GM19239 (cell line): ENCODE measurements at regions not wholly inside any gene's neighbourhood (a gene's known extent, or its start where the extent isn't known, plus 50 kb on each side); places are given as distances from the start of the nearest gene placed in this dataset.

ENCODE experiments used
- DNase-seq: peaks from one replicate; pipeline ENCODE4 v3.0.0; 2011; ENCODE audit warnings: low spot score; ENCODE audit not compliant: insufficient read length
- FAIRE-seq: peaks from 2 replicates; lab custom pipeline; 2011; peaks lifted over from hg19 to GRCh38; lab: Jason Lieb, UNC

DNA sequence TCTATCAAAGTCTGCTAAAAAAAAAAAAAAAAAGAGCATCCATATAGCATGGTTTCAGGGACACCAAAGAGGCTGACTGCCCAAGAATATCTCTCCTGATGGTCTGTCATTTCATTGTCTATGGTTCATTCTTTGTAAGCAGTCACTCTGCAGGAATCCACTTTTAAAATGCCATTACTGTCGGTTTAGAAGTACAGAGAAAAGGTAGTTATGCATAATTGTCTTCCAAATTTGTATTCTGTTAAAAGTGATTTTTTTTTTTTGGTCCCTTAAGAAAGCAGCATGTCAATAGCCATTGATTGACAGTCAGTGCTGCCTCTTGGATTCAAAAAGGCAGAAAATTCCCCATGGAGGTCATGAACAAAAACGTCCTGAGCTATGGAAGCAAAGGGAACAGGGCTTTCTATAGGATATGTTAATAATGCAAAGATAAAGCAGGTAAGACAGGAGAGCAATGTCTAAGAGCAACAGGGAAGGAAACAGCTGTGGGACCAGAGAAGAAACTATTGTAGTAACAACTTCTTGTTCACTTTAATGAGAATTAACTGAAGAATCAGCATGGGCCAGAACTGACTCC, 245.8 kb downstream of the TMX3 start:
- FAIRE-seq = no peak

DNA sequence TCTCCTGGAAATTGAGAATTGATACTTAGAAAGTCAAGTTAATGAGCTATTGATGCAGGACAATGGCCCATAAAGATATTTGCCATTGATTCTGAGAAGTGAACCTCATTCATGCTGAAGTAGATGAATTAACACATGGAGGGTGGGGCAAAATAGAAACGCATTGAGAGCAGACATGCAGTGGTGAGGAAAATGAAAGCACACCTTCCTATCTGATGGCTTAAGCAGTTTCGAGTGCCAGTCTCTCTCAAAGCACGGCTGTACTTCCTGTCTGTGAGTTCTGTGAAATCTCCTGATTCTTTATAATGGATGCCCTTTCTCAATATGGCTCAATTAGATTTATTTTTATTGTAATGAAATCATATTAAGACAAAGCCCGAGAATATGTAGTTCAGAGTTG, 247.0 kb downstream of the TMX3 start:
- DNase-seq (no peak), FAIRE-seq (no peak)

More for the DNA sequence above, 245.8 kb downstream of the TMX3 start:
- DNase-seq = no peak

DNA sequence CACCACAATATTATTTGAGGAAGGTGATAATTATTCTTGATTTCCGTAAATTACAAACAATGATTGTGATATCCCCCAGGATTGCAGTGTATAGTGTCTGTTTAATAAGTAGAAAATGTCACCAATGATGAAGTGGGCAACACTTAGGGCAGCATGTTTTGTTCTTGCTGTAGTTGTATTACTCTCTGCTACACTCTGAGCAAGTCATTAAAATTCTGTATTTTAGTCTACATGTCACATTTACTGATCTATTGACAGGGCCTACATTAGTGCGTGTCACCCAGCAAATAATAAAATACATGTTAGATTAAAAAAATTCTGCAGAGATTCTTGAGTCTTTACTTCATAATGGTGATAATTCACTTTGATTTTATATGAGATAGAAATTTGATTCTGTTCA, 247.6 kb downstream of the TMX3 start:
- FAIRE-seq (no peak), DNase-seq (no peak)

DNA sequence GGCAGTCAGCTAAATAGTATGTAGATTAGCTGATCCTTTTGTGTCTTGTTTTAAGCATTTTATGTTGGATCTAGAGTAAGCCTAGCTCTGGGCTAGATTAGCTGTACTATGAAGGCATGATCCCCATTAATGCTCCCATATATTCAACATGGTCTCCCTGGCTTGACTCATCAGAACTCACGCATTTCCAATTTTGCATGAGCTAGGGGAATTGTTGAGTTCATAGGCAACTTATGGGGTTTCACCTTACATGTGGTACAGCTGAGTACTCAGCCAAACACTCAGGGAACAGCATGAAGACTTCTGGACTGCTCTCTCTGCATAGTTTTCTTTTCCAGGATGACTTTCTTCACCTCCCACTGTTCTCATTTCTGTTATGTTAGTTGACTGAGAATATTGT, 248.2 kb downstream of the TMX3 start:
- FAIRE-seq = no peak
- no peak for DNase-seq

DNA sequence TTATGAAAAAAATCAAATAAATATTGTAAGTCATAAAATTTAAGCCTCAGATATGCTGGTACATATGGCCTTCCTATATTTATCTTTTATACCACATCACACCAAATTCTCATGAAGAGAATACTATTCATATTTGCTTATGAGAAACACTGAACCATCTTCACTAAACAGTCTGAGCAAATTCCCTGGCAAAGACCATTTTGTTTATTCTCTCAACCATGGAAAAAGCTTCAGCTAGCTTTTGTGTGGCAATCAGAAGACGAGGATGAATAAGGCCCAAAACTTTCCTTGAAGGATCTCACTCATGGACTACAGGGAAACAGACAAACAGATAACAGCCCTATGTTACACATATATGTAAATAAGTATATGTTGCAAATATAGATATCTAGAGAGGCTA, 252.1 kb downstream of the TMX3 start:
- FAIRE-seq = no peak
- no peak for DNase-seq

DNA sequence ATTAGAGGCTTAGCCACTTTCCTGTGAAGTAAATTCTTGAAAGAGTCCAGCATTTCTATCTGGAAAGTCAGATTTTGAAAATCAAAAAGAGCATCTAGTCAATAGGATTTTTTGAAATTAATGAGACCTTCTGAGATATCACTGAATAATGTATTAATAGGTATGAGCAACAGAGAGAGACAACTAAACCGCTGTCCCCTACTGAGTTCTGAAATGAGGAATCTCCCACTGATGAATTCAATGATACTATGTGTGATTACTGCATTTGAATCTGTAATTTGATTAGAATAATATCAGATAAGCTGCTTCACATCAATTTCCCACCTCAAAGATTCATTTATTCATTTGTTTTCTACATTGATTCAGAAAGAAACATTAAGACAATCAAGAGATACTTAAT, 252.8 kb downstream of the TMX3 start:
- FAIRE-seq = no peak
- no peak for DNase-seq

DNA sequence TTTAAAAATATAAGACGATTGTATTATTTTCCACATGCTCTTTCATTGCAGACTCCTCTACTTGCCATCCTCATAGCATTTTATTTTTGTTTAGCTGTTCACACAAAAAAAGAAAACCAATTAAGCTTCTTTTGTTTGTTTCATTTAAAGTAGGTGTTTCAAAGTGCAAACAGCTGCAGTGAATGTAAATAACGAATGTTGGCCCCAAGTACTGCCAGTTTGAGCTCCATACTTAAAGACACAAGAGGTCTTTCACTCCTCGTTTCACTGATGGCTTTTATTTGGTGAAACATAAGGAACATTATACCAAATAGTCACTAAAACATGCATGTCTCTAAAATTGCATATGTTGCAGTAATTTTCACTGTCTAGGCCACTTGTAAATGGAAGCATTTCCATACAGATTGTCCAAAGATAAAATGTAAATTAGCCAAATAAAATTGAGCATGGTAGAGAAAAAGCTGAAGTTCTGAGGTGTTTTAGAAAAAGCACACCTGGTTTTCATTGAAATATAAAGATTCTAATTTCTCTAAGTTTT, 253.4 kb downstream of the TMX3 start:
- DNase-seq (no peak), FAIRE-seq (no peak)

DNA sequence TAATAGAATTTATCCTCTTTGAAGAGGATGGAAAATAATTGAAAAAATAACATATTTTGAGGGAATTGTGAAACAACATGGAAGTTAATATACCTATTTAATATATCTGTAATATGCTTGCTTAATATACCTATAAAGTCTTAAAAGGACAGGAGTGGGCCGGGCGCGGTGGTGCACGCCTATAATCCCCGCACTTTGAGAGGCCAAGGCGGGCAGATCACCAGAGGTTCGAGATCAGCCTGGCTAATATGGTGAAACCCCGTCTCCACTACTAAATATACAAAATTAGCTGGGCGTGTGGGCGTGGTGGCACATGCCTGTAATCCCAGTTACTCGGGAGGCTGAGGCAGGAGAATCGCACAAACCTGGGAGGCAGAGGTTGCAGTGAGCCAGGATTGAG, 254.9 kb downstream of the TMX3 start:
- DNase-seq (no peak), FAIRE-seq (no peak)

DNA sequence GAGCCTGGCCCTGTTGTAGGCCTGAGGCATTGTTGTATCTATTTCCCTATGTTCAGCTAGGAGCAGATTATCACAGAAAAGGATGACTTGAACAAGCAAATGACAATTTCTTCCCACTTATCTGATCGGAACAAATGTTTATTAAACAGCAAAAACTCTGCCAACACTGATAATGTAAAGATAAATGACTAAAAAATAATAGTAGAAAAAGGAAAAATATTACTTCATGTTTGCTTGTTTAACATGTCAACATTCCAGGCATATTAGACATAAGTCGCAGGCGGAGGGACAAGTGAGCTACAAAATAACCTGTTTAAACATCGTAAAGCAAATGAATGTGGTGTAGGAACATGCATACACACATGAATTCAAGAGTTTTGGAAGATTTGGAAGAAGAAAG, 257.9 kb downstream of the TMX3 start:
- no peak for FAIRE-seq

DNA sequence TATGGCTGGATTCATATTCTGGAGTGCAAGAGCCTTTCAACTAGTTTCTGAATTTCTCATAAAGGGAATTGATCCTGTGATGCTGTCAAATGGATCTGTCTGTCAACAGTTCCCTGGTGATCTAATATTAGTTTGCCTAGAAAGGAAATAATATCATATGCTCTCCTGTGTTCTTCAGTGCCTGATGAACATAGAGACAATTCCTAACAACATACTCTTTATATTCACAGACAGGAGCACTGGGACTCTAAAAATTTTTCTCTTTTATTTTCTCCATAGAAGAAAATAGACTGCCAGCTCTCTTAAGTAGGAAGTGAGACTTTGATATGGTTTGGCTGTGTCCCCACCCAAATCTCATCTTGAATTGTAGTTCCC, 259.7 kb downstream of the TMX3 start:
- FAIRE-seq = no peak
- no peak for DNase-seq

More for the DNA sequence above, 257.9 kb downstream of the TMX3 start:
- no peak for DNase-seq

DNA sequence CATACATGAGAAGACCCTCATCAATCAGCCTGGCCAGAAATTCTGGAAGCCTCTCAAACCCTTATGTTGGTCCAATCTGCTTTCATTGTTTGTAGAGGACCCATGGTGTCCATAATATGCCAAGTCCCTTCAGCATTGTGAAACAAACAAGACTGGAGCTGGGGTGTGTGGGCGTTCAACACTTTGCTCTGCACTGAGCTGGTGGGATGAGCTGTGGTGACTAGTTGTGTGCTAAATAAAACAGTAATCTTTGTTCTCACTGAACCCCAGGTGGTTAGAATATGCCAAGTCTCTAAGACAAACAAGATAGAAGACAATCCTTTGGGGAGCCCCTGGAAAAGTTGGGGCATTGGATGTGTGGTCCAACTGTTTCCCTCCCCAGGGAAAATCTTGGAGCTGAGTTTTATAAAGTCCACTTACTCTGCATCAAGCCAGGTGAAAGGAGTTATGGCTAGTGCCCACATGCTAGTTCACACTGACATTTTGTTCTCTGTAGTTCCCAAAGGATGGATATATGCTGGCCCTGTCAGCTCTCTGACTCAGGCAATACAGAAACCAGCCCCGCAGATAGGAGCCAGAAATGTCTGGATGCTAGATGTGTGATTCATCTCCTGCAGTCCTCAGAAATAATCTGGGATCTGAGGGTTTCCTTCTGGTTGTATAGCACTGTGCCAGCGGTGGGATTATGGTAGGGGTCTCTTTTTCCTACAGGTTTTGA, 260.2 kb downstream of the TMX3 start:
- no peak for FAIRE-seq
- DNase-seq = no peak

DNA sequence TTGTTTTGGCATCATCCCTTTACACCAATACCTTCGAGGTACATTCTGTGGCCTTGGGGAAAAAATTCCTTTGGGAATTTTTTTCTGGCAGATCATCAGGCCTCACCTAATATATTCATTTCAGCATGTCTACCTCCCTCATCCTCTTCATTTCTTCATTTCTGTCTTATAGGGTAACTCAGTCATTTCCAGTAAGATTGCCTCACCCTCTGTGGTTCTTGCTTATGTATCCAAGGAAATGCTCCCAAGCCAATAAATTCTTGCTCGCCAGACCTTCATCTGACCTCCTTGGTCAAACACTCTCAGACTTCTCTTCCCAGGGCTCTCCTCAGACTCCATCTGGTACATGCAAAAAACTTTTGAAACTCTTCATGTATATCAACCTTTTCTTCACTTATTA, 265.6 kb downstream of the TMX3 start:
- FAIRE-seq (no peak), DNase-seq (no peak)

DNA sequence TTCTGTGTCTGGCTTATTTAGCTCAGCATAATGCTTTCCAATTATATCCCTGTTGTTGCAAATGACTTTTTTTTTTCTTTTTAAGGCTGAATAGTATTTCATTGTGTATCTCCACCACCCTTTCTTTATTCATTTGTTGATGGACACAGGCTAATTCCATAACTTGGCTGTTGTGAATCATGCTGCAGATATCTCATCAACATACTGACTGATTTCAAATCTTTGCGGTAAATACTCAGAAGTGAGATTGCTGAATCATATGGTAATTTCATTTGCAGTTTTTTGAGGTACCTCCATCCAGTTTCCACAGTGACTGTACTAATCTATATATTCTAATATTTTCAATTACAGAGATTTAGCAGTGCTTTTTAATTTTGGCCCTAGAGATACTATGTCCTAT, 266.2 kb downstream of the TMX3 start:
- DNase-seq = no peak
- FAIRE-seq = no peak

DNA sequence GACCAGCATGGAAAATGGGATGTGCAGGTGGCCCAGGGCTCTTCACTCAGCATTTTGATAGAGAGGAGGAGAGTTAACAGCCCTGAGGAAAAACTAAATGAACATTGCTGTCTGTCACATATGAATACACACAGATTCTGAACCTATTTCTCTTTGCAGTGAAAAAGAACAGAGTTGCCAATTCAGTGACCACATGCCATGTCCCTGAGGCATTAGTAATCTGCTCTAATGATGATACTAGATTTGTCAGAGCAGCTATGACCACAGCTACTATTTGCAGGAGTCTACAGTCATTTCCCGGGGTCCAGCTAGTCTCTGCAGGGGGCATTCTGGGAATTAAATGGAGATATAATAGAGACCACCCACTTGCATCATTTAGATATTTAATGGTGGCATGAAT, 267.6 kb downstream of the TMX3 start:
- FAIRE-seq = no peak
- DNase-seq = no peak

DNA sequence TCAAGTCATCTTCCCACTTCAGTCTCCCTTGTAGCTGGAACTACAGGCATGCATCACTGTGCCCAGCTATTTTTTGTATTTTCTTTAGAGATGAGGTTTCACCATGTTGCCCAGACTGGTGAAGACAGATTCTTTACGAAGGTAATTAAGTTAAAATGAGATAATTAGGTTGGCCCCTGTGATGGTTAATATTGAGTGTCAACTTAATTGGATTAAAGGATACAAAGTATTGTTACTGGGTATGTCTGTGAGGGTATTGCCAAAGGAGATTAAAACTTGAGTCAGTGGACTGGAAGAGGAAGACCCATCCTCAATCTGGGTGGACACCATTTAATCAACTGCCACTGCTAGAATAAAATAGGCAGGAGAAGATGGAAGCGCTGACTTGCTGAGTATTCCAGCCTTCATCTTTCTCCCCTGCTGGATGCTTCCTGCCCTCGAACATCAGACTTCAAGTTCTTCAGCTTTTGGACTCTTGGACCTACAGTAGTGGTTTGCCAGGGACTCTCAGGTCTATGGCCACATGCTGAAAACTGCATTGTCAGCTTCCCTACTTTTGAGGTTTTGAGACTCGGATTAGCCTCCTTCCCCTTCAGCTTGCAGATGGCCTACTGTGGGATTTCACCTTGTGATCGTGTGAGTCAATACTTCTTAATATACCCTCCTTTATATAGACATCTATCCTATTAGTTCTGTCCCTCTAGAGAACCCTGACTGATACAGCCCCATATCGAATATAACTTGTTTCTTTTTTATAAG, 269.1 kb downstream of the TMX3 start:
- DNase-seq = no peak
- no peak for FAIRE-seq

DNA sequence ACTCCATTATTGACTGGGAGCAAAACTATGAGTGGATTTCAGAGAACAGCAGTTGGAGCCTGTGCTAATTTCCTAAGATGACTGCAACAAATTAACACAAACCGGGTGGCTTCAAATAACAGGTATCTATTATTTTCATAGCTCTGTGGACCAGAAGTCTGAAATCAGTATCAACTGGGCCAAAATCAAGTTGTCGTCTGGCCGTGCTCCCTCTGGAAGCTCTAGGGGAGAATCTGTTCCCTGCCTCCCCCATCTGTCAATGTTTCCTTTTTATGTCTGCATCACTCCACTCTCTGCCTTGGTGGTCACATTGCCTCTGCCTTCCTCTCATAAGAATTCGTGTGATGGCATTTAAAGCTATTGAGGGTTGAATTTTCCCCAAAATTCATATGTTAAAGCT, 269.8 kb downstream of the TMX3 start:
- FAIRE-seq (no peak), DNase-seq (no peak)

DNA sequence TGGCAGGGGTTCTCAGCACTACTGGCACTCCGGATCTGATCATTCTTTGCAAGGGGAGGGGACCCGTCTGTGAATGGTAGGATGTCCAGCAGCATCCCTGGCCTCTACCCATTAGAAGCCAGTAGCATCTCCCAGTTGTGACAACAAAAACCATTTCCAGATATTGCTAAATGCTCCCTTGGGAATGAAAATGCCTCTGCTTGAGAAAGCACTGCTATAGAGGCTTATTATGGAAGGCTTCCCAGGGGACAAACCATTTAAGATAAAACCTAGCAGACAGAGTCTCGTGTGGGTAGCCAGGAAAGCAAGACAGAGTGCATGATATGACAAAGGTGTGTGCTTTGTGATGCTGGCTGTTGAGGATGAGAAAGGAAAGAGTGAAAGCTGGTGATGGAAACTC, 273.7 kb downstream of the TMX3 start:
- no peak for DNase-seq
- FAIRE-seq = no peak

DNA sequence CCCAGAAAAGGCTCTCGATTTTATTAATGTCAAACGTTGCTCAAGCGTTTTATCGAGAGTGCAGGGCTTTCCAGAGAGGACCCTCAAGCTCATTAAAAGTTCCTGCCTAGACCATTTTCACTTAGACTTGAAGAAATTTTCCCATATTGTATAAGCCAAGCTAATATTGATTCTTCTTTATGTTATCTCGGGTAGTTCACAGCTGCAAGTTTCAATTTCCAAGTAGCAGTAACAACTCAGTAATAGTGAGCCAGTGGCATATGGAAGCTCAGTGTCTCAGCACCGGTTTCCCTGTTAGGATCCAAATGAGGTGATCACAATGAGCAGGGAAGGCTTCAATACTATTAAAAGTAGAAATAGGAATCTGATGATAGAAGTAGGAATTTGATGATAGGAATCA, 274.5 kb downstream of the TMX3 start:
- FAIRE-seq (no peak), DNase-seq (no peak)

DNA sequence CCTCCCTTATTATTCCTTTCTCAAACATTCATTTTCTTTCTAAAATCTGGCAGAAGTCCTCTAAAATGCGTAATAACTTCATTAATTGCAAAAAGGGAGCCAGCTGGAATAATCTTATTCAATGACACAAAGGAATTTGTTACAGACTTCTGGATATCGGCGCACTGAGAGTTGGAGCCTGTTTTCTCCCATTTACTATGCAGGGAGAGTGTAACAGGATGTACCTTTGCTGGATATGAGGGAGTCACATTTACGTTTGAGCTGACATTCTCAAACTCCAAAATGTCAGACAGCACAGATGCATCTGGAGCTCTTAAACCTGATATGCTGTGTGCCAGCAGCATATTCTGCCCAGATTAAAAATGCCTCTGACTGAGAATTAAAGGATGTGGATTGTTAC, 275.3 kb downstream of the TMX3 start:
- DNase-seq (no peak), FAIRE-seq (no peak)

DNA sequence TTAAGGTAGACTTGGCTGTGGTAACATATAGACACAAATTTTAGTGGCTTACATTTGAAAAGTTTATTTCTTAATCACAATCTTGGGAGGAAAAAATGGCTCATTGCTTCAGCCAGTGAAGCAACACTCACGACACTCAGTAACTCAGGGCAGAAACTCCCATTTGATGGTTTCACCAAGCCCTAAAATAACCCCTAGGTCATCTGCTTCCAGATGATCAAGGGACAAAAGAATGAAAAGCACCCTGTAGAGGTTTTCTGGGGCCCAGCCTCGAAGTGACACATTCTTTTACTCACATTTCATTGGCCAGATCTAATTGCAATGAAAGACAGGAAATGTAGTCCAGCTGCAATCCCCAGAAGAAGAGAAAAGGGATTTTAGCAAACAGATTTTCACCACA, 275.9 kb downstream of the TMX3 start:
- FAIRE-seq = no peak
- no peak for DNase-seq

DNA sequence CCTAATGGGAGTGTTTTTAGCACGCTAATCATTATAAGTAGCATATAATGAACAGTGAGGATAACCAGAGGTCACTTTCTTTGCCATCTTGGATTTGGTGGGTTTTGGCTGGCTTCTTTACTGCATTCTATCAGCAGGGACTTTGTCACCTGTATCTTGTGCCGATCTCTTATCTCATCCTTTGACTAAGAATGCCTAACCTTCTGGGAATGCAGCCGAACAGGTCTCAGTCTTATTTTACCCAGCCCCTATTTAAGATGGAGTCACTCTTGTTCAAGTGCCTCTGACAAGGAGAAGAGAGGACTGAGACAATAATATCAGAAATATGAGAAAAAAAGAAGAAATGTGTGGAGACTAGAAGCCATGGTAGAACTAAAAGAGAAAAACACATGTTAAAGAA, 276.4 kb downstream of the TMX3 start:
- no peak for FAIRE-seq
- no peak for DNase-seq
